ENCODE measurements at regions not wholly inside any gene's neighbourhood (a gene's known extent, or its start where the extent isn't known, plus 50 kb on each side); places are given as distances from the start of the nearest gene placed in this dataset.
"Not testable (repeated sequence)": the region's sequence is repeated elsewhere in the genome, so short reads cannot be mapped to it uniquely, and the experiment has no call there.

- TF ChIP-seq ELK4 (IDR thresholded peaks at IDR 0.05; ENCODE audit: borderline replicate concordance, low read depth, low read length); SETDB1 (IDR thresholded peaks at IDR 0.05; ENCODE audit: insufficient read length, low read length); CTCF (tag by site-specific recombination; IDR thresholded peaks at IDR 0.05); ZNF292 (tag by site-specific recombination; IDR thresholded peaks at IDR 0.05; ENCODE audit: borderline replicate concordance, low read depth); ZNF610 (tag by site-specific recombination; IDR thresholded peaks at IDR 0.05; ENCODE audit: borderline replicate concordance); YY1 (tag by site-specific recombination; IDR thresholded peaks at IDR 0.05); ZNF768 (tag by site-specific recombination; IDR thresholded peaks at IDR 0.05); ZNF335 (tag by site-specific recombination; conservative IDR thresholded peaks at IDR 0.05); REST (tag by site-specific recombination; IDR thresholded peaks at IDR 0.05): not testable (repeated sequence)
These were observed 3933.4 kb upstream of the OR11H1 start for GRCh38 chr22:11594552-11594951.

Measured in HEK293 (cell line).